ENCODE measurements at regions not wholly inside any gene's neighbourhood (a gene's known extent, or its start where the extent isn't known, plus 50 kb on each side); places are given as distances from the start of the nearest gene placed in this dataset.

GRCh38 chr4:125750828-125751466, 436.2 kb downstream of the FAT4 start:
- Histone ChIP-seq H3K27me3 (ENCODE audit: insufficient read depth, poor library complexity, severe bottlenecking) (no peaks in the 10 kb centered on the region), H3K4me3 (replicated peaks; ENCODE audit: insufficient read depth, low read length) (no peak overlapping the region), H3K27ac (replicated peaks) (no peak overlapping the region)
- no peak for TF ChIP-seq REST (IDR thresholded peaks at IDR 0.05; ENCODE audit: insufficient replicate concordance, low read depth)
- no peak for TF ChIP-seq POLR2AphosphoS5 (IDR thresholded peaks at IDR 0.05; ENCODE audit: low read depth)
- TF ChIP-seq SPI1 (IDR thresholded peaks at IDR 0.05; ENCODE audit: borderline replicate concordance, low read depth), result no peak
- DNase-seq (ENCODE audit: low read depth in 1 of 2, low spot score in 1 of 2), result no peak

- Histone ChIP-seq H3K4me3 (replicated peaks; ENCODE audit: insufficient read depth, low read length) (no peak overlapping the region), H3K27me3 (ENCODE audit: insufficient read depth, poor library complexity, severe bottlenecking) (no peaks in the 10 kb centered on the region), H3K27ac (replicated peaks) (no peak overlapping the region)
- TF ChIP-seq POLR2AphosphoS5 (IDR thresholded peaks at IDR 0.05; ENCODE audit: low read depth), result no peak
- TF ChIP-seq REST (IDR thresholded peaks at IDR 0.05; ENCODE audit: insufficient replicate concordance, low read depth), result no peak
- no peak for TF ChIP-seq GABPA (IDR thresholded peaks at IDR 0.05; ENCODE audit: low read depth)
- no peak for TF ChIP-seq SPI1 (IDR thresholded peaks at IDR 0.05; ENCODE audit: borderline replicate concordance, low read depth)
- no peak for TF ChIP-seq CTCF (IDR thresholded peaks at IDR 0.05; ENCODE audit: insufficient read depth, low read length)
- DNase-seq (ENCODE audit: low read depth in 1 of 2, low spot score in 1 of 2), result no peak
These were observed 443.7 kb downstream of the FAT4 start for GRCh38 chr4:125758438-125758837.

DNA sequence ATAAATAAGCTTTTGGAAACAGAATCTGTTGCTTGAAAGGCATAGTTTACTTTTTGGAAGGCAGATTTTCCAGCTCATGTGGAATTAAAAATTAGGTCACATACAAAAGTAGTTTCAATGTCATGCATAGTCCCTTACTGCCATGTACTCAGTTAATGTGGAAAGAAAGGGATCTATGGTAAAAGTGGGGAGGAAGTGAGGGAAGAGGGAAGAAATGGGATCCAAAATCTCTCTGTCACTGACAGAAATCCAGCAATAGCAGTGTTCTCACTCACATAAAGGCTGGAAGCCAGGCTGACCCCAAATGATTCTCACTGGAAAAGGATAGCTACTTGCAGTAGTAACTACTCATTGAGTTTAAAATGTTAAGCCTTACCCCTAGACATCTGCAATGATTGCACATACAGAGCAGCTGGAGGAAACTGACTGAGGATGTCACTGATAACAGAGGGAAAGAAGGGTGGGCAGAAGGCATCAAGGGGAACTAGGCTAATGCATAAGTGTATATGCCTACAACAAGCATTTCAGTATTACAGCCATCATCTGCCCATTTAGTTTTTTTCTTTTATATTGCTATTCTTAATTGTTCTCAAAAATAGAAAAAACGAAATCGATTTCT, 445.6 kb downstream of the FAT4 start:
- no peak overlapping the region for H3K4me3 ChIP-seq (replicated peaks; ENCODE audit: insufficient read depth, low read length)
- H3K27ac ChIP-seq (replicated peaks), result no peak overlapping the region
- H3K27me3 ChIP-seq (ENCODE audit: insufficient read depth, poor library complexity, severe bottlenecking), result no peaks in the 10 kb centered on the region
- TF ChIP-seq REST (IDR thresholded peaks at IDR 0.05; ENCODE audit: insufficient replicate concordance, low read depth) (no peak), GABPA (IDR thresholded peaks at IDR 0.05; ENCODE audit: low read depth) (no peak), POLR2AphosphoS5 (IDR thresholded peaks at IDR 0.05; ENCODE audit: low read depth) (no peak), SPI1 (IDR thresholded peaks at IDR 0.05; ENCODE audit: borderline replicate concordance, low read depth) (no peak), CTCF (IDR thresholded peaks at IDR 0.05; ENCODE audit: insufficient read depth, low read length) (no peak)
- no peak for DNase-seq (ENCODE audit: low read depth in 1 of 2, low spot score in 1 of 2)

All from HL-60 (cell line).